ENCODE measurements at regions not wholly inside any gene's neighbourhood (a gene's known extent, or its start where the extent isn't known, plus 50 kb on each side); places are given as distances from the start of the nearest gene placed in this dataset.

GRCh38 chr4:180148737-180149136 lies 2094.5 kb upstream of the TENM3 start:
- DNase-seq (ENCODE audit: low spot score) = no peak

GRCh38 chr4:180150818-180151217 lies 2092.4 kb upstream of the TENM3 start:
- no peak for DNase-seq (ENCODE audit: low spot score)

- no peak for DNase-seq (ENCODE audit: low spot score)
Measured at GRCh38 chr4:180152831-180153230, 2090.4 kb upstream of the TENM3 start.

GRCh38 chr4:180153587-180153986 lies 2089.6 kb upstream of the TENM3 start:
- DNase-seq (ENCODE audit: low spot score) = no peak

GRCh38 chr4:180156684-180157083 lies 2086.5 kb upstream of the TENM3 start:
- no peak for DNase-seq (ENCODE audit: low spot score)

GRCh38 chr4:180160195-180160983 lies 2082.8 kb upstream of the TENM3 start:
- DNase-seq (ENCODE audit: low spot score) = no peak

- DNase-seq (ENCODE audit: low spot score) = no peak
Measured at GRCh38 chr4:180164799-180165198, 2078.4 kb upstream of the TENM3 start.

- DNase-seq (ENCODE audit: low spot score) = no peak
Measured at GRCh38 chr4:180169394-180169793, 2073.8 kb upstream of the TENM3 start.

GRCh38 chr4:180169966-180170365 lies 2073.2 kb upstream of the TENM3 start:
- DNase-seq (ENCODE audit: low spot score) = no peak

GRCh38 chr4:180179146-180179545 lies 2064.1 kb upstream of the TENM3 start:
- DNase-seq (ENCODE audit: low spot score) = no peak

GRCh38 chr4:180189666-180190065 lies 2053.5 kb upstream of the TENM3 start:
- DNase-seq (ENCODE audit: low spot score) = no peak

- DNase-seq (ENCODE audit: low spot score) = no peak
Measured at GRCh38 chr4:180190382-180190781, 2052.8 kb upstream of the TENM3 start.

- DNase-seq (ENCODE audit: low spot score) = no peak
Measured at GRCh38 chr4:180197471-180197870, 2045.7 kb upstream of the TENM3 start.

- no peak for DNase-seq (ENCODE audit: low spot score)
Measured at GRCh38 chr4:180203349-180203748, 2039.9 kb upstream of the TENM3 start.

GRCh38 chr4:180205276-180205675 lies 2037.9 kb upstream of the TENM3 start:
- no peak for DNase-seq (ENCODE audit: low spot score)

GRCh38 chr4:180207921-180208320 lies 2035.3 kb upstream of the TENM3 start:
- DNase-seq (ENCODE audit: low spot score) = no peak

- DNase-seq (ENCODE audit: low spot score) = no peak
Measured at GRCh38 chr4:180217070-180217469, 2026.1 kb upstream of the TENM3 start.

- DNase-seq (ENCODE audit: low spot score) = no peak
Measured at GRCh38 chr4:180219080-180219479, 2024.1 kb upstream of the TENM3 start.

- no peak for DNase-seq (ENCODE audit: low spot score)
Measured at GRCh38 chr4:180225977-180226376, 2017.2 kb upstream of the TENM3 start.

GRCh38 chr4:180234730-180235129 lies 2008.5 kb upstream of the TENM3 start:
- DNase-seq (ENCODE audit: low spot score) = no peak

- no peak for DNase-seq (ENCODE audit: low spot score)
Measured at GRCh38 chr4:180240670-180241069, 2002.5 kb upstream of the TENM3 start.

- no peak for DNase-seq (ENCODE audit: low spot score)
Measured at GRCh38 chr4:180253419-180253818, 1989.8 kb upstream of the TENM3 start.

GRCh38 chr4:180261346-180261745 lies 1981.9 kb upstream of the TENM3 start:
- DNase-seq (ENCODE audit: low spot score) = no peak

- DNase-seq (ENCODE audit: low spot score) = no peak
Measured at GRCh38 chr4:180280076-180280475, 1963.1 kb upstream of the TENM3 start.
